Fibroblast of mammary gland (primary cell): ENCODE measurements at regions not wholly inside any gene's neighbourhood (a gene's known extent, or its start where the extent isn't known, plus 50 kb on each side); places are given as distances from the start of the nearest gene placed in this dataset.

Experiments
- DNase-seq: peaks from one replicate; pipeline ENCODE4 v3.0.0-alpha.2; 2010; ENCODE audit warnings: low read depth
- H3K4me3 ChIP-seq: 2 replicates; pipeline ENCODE4 v1.5.1; 2011; ENCODE audit warnings: low read depth, mild to moderate bottlenecking, low read length, moderate library complexity; ENCODE audit not compliant: control insufficient read depth
- CTCF ChIP-seq: conservative IDR thresholded peaks from 2 replicates; pipeline ENCODE4 v1.5.1; 2011; ENCODE audit warnings: low read depth, low read length, inconsistent platforms; ENCODE audit not compliant: control insufficient read depth, insufficient read depth

DNA sequence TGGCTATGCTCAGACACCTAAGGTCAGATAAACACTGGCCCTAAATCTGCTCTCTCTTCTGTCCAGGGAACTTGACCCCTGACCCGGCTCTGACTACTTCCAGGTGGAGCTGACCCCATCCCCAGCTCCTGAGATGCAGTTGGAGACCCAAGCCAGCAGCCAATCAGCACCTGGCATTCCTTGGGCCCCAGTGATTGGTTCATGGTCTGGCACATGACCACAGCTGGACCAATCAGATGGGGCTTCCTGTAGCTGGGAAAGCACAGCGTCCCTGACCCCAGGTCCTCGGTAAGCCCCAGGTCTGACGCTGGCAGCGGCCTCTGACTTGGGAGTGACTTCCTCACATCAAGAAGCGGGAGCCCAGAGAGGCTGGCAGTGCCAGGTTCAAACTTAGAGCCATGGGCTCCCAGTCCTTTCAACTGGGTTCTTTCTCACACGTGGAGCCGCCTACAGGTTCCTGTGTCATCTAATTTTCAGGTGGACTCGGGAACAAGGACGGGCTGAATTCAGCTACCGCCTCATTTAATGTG, 915.4 kb upstream of the TMEM132C start:
- no peak for TF ChIP-seq CTCF
- no peak overlapping the region for H3K4me3 ChIP-seq
- no peak for DNase-seq

DNA sequence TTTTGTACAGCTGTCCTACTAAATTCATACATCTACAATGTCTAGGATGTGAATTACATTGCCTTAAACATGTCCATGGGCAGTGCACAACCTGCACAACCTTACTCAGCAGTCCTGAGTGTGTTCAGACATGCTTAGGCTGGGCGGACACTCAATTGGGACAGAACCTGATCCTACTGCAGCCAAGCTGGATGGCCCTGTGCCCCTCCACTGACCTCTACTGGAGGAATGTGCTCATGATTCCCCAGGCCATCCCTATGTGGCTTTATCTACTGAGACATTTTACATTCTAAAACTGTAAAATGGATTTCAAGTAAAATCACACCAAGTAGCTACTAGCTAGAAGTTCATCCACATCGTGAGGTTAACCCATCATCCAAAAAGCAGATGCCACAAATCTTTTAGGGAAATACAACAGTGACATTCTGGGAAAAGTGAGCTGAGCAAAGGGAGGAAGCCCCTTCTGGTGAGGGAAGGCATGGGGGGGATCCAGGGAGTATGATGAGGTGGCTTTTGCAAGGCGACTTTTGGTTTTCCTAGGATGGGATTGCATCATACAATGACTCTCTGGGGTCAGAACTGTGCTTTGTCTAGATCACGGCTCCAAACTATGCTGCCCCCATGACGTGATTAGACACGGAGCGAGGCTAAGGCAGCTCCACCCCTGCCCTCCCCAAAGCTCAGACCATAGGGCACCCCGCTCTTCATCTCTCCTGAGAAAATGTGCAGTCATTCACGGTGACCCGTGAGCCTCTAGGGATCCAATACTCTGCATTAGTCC, 911.7 kb upstream of the TMEM132C start:
- no peak overlapping the region for H3K4me3 ChIP-seq
- TF ChIP-seq CTCF, result peak; percentile 73
- peak; percentile 37 for DNase-seq

DNA sequence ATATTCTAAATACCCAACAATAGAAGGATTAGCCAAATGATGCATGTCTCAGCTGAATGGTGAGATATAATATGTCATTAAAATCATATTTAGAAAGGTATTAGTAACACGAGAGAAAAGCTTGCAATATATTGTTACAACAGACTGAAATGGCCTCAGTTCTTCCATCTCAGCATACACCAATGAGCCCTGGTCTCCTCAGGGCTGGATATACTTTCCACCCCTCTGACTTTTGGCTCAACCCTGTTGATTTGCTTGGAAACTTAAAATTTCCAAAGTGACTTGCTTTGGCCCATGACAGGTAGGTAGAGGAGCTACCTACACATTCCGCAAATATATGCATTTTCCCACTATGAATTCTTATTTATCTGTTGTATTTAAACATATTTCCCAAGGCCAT, 908.1 kb upstream of the TMEM132C start:
- no peak overlapping the region for H3K4me3 ChIP-seq
- no peak for DNase-seq
- TF ChIP-seq CTCF, result no peak

- H3K4me3 ChIP-seq, result no peak overlapping the region
- no peak for TF ChIP-seq CTCF
- no peak for DNase-seq
Measured at GRCh38 chr12:127360580-127360979, 906.4 kb upstream of the TMEM132C start.

DNA sequence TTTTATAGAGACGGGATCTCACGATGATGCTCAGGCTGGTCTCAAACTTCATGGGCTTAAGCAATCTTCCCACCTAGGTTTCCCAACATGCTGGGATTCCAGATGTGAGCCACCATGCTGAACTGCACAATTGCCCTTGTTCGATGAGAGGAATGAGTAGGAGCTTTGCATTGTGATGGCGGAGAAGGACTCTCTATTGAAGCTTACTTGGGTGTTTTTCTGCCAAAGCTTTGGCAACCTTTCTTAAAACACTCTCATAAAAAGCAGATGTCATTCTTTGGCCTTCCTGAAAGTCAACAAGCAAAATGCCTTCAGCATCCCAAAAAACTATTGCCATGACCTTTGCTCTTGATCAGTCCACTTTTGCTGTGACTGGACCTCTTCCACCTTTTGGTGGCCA, 904.8 kb upstream of the TMEM132C start:
- H3K4me3 ChIP-seq, result no peak overlapping the region
- no peak for DNase-seq
- no peak for TF ChIP-seq CTCF

GRCh38 chr12:127363392-127363791, 903.6 kb upstream of the TMEM132C start:
- peak; percentile 35 for DNase-seq
- peak; percentile 59 for TF ChIP-seq CTCF
- H3K4me3 ChIP-seq, result no peak overlapping the region
